Choroid plexus epithelial cell (primary cell): ENCODE measurements at regions not wholly inside any gene's neighbourhood (a gene's known extent, or its start where the extent isn't known, plus 50 kb on each side); places are given as distances from the start of the nearest gene placed in this dataset.

Source experiments
- DNase-seq: peaks from one replicate; pipeline ENCODE4 v3.0.0-alpha.2; 2010; ENCODE audit warnings: low read depth
- H3K4me3 ChIP-seq: 2 replicates; pipeline ENCODE4 v1.5.1; 2011; ENCODE audit warnings: low read depth, mild to moderate bottlenecking, control low read depth, low read length, moderate library complexity
- TF ChIP-seq, protein P1 (sequence below): conservative IDR thresholded peaks from 2 replicates; pipeline ENCODE4 v1.5.1; 2011; ENCODE audit warnings: low read depth, mild to moderate bottlenecking, control low read depth, inconsistent platforms, low read length, moderate library complexity

DNA sequence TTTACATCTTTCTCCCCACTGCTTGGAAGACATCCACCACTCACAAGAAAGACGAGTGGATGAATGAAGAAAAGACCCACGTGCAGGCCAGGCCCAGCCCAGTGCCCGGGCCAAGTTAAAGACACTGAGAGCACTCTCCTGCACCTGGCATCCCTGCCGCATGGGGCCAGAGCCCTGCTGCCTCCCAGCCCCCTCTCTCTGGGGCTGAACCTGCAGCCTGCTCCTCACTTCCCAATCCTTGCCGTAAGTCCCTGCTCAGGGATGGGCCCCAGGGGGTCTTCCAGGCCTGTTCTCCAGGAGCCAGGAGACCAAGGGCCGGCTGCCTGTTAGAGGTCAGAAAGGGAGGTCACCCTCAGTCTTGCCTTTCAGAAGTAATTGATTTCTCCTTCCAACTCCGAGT, 168.5 kb upstream of the ZC3H12A start:
- H3K4me3 ChIP-seq, result no peak overlapping the region
- TF ChIP-seq, protein P1, sequence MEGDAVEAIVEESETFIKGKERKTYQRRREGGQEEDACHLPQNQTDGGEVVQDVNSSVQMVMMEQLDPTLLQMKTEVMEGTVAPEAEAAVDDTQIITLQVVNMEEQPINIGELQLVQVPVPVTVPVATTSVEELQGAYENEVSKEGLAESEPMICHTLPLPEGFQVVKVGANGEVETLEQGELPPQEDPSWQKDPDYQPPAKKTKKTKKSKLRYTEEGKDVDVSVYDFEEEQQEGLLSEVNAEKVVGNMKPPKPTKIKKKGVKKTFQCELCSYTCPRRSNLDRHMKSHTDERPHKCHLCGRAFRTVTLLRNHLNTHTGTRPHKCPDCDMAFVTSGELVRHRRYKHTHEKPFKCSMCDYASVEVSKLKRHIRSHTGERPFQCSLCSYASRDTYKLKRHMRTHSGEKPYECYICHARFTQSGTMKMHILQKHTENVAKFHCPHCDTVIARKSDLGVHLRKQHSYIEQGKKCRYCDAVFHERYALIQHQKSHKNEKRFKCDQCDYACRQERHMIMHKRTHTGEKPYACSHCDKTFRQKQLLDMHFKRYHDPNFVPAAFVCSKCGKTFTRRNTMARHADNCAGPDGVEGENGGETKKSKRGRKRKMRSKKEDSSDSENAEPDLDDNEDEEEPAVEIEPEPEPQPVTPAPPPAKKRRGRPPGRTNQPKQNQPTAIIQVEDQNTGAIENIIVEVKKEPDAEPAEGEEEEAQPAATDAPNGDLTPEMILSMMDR, result no peak
- no peak for DNase-seq

DNA sequence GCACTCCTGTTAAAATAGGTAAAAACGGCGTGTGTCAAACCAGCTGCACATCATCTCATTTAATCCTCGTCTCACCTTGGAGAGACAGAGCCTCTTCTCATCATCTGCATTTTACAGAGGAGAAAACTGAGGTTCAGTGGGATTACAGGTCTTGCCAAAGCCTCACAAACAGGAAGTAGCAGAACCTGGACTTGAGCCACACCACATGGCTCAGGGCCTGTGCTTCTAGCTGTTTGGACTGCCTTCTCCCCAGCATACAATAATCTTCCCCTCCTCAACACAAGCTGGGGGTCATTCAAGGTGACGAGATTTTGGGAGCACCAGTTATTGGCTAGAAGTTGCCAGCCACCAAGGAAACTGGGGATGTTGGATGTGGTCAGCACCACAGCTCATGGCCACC, 167.9 kb upstream of the ZC3H12A start:
- no peak overlapping the region for H3K4me3 ChIP-seq
- TF ChIP-seq, protein P1, result no peak
- DNase-seq, result peak; percentile 1

DNA sequence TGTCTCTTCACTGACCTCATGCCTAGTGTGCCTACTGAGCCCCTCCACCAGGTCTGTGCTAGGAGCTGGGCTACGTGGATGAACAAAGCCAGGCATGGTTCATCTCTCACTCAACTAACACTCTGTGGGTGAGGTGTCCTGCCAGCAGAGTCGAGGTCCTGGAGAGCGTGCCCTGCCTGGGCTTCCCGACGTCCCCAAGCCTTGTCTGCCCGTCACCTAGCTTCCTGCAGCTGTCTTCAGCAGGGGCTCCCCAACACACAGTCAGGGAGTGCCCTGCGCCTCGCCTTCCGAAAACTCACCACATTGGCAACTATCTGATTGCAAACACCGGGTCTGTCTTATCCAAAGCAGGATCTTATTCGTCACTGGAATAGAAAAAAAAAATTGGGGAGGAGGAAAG, 167.5 kb upstream of the ZC3H12A start:
- TF ChIP-seq, protein P1, result no peak
- no peak overlapping the region for H3K4me3 ChIP-seq
- no peak for DNase-seq

DNA sequence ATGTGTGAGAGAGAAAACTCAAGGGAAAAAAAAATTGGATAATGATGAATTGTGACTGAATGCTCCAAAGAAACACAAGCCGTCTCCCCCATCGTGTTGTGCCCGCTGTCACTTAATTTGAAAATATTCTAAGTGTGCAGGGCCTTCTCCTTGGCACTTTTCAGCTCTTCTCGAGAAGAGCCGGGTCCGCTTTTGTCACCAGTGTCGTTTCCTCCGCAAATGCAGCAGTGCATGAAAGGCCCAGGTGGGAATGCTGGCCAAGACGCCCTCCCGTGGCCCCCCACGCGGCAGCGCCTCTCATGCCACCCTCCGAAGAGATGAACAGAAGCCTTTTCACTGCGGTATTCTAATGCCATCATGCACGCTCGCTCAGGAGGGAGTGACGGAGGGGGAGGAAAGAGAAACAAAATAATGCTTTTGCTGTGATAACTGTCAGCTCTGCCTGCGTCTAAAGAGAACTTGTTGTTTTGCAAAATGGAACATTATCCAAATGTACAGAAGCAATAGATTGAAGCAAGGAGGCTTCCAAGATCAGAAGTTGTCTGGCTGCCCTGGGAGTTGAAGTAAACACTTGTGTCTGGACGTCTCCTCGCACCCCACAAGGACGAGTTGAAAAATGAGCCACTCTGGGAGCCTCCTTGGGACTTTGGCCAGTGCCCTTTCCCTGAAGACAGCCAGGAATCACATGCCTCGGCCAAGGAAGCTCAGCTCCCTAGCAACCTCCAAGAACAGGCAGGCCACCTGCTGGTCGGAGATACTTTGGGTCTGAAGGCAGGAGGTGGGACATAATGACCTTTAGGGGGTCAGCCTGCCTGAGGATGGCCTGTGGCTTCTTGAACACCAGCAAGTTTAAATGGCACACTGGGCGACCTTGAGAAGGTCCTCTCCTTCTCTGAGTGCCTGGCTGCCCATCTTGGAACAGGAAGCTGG, 166.1 kb upstream of the ZC3H12A start:
- TF ChIP-seq, protein P1, result no peak
- no peak for DNase-seq
- no peak overlapping the region for H3K4me3 ChIP-seq

DNA sequence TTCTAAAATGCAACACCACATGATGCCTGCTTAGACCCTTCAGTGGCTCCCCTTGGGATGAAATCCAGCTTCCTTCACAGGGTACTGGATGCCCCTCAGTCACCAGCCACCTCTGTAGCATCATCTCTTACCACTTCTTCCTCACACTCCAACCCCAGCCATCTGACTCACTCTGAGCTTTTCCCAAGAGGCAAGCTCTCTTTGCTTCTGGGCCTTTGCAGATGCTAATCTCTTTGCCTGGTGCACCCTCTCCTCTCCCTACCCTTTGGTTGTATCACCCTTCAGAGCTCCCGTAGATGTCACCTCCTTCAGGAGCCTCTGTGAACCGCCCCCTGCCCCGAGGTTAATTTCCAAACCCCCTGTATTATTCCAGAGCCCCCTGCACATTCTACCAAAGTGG, 164.8 kb upstream of the ZC3H12A start:
- no peak overlapping the region for H3K4me3 ChIP-seq
- TF ChIP-seq, protein P1, result no peak
- no peak for DNase-seq

DNA sequence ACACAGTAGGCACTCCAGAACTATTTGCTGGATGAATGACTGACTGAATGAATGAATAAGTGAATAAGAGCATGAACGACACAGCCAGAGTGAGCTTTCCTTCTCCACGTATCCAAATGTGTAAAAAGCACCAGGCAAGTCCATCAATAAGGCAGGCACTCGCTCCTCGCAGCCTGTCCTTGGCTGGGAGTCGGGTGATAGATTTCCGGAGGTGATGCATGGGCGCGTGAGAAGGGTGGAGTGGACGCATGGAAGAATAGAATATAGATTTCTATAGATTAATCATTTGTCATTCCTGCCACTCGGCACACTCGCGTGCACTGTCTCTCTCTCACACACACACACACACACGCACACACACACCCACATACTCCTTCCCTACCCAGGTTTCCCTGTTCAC, 164.3 kb upstream of the ZC3H12A start:
- TF ChIP-seq, protein P1, result no peak
- DNase-seq, result no peak

DNA sequence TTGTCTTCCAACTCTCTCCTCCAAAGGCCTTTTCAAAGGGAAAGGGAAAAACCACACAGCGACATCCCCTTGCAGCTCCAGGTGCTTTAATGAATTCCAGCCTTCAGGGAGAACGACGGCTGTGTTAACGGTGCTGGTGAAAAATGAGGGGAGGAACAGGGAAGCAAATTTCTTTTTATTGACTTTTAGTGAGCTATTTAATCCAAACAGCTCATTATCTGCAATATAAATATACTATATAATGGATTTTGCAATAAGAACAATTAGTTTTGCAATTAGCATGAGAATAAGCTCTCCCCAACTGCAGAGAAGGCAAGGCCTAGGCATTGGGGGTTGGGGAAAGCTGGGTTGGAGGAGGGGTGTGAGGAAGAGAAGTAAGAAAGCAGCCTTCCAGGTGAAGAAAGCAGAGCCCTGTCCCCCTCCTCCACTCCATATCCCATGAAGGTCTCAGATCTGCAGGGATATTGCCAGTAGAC, 159.0 kb upstream of the ZC3H12A start:
- TF ChIP-seq, protein P1, result no peak
- H3K4me3 ChIP-seq, result no peak overlapping the region
- no peak for DNase-seq

More for the DNA sequence above, 164.3 kb upstream of the ZC3H12A start:
- H3K4me3 ChIP-seq, result no peak overlapping the region
